Activated T-helper 17 cell treated with anti-CD3 and anti-CD28 coated beads, Interleukin-2, amount 50 U/mL, for 72 hours (primary cell): ENCODE measurements at regions not wholly inside any gene's neighbourhood (a gene's known extent, or its start where the extent isn't known, plus 50 kb on each side); places are given as distances from the start of the nearest gene placed in this dataset.

Source experiments
- ATAC-seq: fragments of 150-1000 bp; cut with Tn5 transposase; replicated peaks from 2 replicates; pipeline ENCODE4 v1.10.0; 2021; ENCODE audit warnings: mild to moderate bottlenecking, moderate library complexity
- H3K27ac Mint-ChIP-seq: one replicate; pipeline ENCODE4 v1.8.0; 2022; ENCODE audit warnings: mixed read lengths
- H3K27me3 Mint-ChIP-seq: one replicate; pipeline ENCODE4 v1.8.0; 2022; ENCODE audit warnings: mixed read lengths
- H3K36me3 Mint-ChIP-seq: one replicate; pipeline ENCODE4 v1.8.0; 2022; ENCODE audit warnings: low read depth, mild to moderate bottlenecking, mixed read lengths
- H3K4me1 Mint-ChIP-seq: one replicate; pipeline ENCODE4 v1.8.0; 2022; ENCODE audit warnings: mixed read lengths
- H3K4me3 Mint-ChIP-seq: one replicate; pipeline ENCODE4 v1.8.0; 2022; ENCODE audit warnings: mild to moderate bottlenecking, mixed read lengths
- H3K9me3 Mint-ChIP-seq: one replicate; pipeline ENCODE4 v1.8.0; 2022; ENCODE audit warnings: mixed read lengths

DNA sequence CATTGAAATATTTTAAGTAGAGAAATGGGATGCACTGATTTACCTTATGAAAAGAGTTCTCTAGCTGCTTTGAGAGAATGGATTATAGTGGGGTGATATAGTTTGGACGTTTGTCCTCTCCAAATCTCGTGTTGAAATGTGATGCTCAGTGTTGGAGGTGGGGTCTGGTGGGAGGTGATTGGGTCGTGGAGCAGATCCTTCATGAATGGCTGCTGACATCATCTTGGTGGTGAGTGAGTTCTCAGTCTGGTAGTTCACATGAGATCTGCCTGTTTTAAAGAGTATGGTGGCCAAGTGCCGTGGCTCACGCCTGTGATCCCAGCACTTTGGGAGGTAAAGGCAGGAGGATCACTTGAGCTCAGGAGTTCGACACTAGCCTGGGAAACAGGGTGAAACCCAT lies 58.7 kb upstream of the SH3RF3 start:
- no peak overlapping the region for H3K4me3 Mint-ChIP-seq

DNA sequence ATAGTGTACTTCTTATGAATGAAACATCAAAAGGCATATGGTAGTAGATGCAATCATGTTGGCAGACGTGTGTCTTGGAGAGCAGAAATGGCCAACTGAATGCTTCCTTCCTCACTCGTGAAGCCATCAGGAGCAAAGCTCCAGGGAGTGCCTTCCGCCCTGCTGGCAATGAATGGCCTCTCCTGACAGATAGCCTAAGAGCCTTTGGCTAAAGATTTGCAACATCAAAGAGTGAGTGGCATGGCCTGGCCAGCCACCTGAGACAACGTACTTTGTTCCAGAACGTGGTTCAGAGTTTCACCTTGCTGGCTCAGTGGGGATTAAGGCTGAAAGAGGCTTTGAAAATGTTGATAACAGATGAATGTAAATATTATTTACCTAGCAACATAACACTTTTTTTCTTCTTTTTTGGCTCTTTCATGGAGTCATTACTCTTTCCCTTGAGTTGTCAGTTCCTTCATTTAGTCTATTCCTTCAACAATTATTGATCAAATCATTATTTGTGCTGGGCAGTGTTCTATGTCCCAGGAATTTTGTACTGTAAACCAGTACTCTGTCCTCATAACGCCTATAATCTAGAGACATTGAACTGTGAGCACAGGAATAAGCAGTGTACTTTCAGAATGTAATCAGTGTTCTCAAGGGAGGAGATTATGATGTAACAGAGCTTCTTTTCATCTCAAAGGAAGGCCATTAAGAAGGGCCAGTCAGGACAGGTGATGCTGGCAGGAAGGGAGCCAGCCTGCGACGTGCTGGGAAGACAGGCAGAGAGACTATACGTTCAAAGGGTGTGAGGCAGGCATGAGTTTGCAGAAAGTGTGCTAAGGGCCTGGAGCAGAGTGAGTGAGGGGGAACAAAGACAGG lies 59.4 kb upstream of the SH3RF3 start:
- Mint-ChIP-seq H3K4me3 (no peak overlapping the region), H3K4me1 (no peaks in the 10 kb centered on the region), H3K36me3 (no peaks in the 10 kb centered on the region), H3K27ac (no peak overlapping the region), H3K27me3 (no peaks in the 10 kb centered on the region), H3K9me3 (peaks cover 4% of the 10 kb centered on the region)
- ATAC-seq: no peak

More for the DNA sequence above, 58.7 kb upstream of the SH3RF3 start:
- Mint-ChIP-seq H3K36me3 (no peaks in the 10 kb centered on the region), H3K27ac (no peak overlapping the region), H3K27me3 (no peaks in the 10 kb centered on the region), H3K4me1 (no peaks in the 10 kb centered on the region), H3K9me3 (peaks cover 4% of the 10 kb centered on the region)
- ATAC-seq: no peak

DNA sequence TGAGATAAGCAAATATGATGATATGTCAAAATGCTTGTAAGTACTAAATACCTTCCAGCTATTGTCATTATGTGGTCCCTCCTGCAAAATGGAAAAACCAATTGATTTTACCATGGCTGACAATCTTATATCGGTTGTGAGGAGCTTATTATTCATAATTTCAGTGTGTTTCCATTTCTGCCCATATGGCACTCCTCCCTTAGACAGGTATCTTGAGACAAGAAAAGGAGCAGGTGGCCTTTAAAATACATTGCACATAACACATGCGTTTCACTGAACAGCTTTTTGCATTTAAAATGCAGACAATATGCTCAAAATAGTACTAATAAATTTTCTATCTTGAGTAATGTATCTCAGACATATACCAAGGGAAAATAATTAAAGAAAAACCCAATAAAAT lies 60.2 kb upstream of the SH3RF3 start:
- no peak overlapping the region for H3K27ac Mint-ChIP-seq
- H3K9me3 Mint-ChIP-seq: peaks cover 4% of the 10 kb centered on the region
- ATAC-seq: no peak
- no peak overlapping the region for H3K4me3 Mint-ChIP-seq
- no peaks in the 10 kb centered on the region for H3K4me1 Mint-ChIP-seq
- no peaks in the 10 kb centered on the region for H3K27me3 Mint-ChIP-seq
- no peaks in the 10 kb centered on the region for H3K36me3 Mint-ChIP-seq

DNA sequence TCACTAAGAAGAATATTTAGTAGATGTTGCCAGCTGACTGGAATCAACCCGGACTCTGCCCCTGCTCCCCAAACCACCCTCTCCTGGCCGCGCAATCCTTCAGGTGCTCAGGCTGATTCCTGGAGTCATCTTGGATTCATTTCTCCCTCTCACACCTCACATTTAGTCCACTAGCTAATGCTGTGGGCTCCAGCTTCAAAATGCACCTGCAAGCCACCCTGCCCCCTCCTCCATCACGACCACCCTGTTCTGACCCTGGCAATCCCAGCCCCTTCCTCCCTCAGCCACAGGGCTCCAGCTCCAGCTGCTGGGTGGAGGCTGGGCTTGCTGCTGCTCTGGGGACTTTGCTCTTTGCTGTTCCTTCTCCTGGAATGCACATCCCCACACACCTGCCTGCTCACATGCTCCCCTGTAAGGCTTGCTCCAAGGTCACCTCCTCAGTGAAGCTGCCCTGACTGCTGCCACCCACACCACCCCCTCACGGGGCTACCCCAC lies 61.3 kb upstream of the SH3RF3 start:
- no peaks in the 10 kb centered on the region for H3K27me3 Mint-ChIP-seq
- no peaks in the 10 kb centered on the region for H3K36me3 Mint-ChIP-seq
- no peak overlapping the region for H3K27ac Mint-ChIP-seq
- no peak for ATAC-seq
- H3K4me3 Mint-ChIP-seq: no peak overlapping the region
- H3K4me1 Mint-ChIP-seq: no peaks in the 10 kb centered on the region
- H3K9me3 Mint-ChIP-seq: peaks cover under 1% of the 10 kb centered on the region

DNA sequence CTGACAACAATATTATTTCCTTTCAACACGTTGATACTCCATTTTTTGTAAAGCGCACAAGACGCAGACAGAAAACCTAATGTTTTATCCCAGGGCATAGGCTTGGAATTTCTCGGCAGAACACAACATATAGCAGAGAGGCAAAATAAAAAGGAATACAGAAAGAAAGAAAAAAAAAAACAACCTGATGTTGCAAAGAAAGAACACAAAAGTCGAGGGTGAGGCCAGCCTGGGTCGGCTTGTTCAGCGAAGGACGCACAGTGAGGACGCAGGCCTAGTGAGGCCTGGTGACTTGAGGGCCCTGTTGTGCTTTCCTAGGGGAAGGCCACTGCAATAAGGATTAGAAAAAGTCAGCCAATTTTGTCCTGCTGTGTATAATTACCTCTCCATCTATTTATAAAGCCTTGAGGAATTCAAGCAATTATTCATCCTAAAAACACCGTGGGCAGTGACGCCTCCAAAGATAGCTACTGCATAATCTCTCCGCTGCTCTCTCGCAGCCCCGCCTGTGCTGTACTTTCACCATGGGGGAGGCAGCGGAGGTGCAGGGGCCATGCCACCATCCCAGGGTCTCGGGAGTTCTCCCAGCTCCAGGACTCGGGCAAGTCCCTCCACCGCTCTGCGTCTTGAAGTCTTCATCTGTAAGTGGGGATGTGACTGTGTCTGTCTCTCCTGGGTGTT lies 61.9 kb upstream of the SH3RF3 start:
- ATAC-seq: no peak
- Mint-ChIP-seq H3K27me3 (no peaks in the 10 kb centered on the region), H3K4me3 (no peak overlapping the region), H3K27ac (no peak overlapping the region), H3K4me1 (no peaks in the 10 kb centered on the region), H3K36me3 (no peaks in the 10 kb centered on the region), H3K9me3 (no peaks in the 10 kb centered on the region)

DNA sequence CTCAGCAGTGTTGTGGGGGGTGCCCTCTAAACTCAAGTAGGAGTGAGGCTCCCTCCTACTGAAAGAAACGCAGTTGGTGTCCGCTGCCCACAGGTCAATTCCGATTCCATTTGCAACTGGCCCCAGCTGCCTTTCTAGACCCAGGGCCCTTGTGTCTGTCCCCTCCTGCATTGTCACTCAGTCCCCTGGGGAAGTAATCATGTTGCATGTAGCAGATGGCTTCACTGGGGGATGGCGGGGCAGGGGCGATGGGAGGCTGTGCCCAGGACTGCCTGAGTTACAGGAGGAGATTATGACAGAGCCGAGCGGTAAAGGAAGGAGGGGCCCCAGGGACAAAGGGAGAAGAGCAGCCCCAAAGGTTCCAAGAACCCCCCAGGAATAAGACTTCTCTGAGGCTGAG lies 62.5 kb upstream of the SH3RF3 start:
- Mint-ChIP-seq H3K27ac (no peak overlapping the region), H3K27me3 (no peaks in the 10 kb centered on the region), H3K9me3 (no peaks in the 10 kb centered on the region), H3K4me3 (no peak overlapping the region), H3K4me1 (no peaks in the 10 kb centered on the region), H3K36me3 (no peaks in the 10 kb centered on the region)
- ATAC-seq: no peak

DNA sequence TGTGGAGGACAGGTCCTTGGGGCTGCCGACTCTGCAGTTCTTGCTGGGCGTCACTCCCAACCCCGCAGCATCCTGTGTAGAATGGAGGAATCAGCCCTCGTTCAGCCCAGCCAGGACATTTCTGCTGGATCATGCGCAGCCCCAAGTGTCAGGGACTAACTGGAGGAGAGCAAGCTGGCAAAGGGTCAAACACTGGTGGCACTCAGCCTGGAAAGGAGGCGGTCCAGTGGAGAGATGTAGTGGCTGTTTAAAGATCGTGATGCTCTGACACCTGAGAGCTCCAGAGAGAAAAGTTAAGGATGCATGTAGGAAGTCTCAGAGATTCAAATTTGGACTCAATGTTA lies 63.6 kb upstream of the SH3RF3 start:
- H3K4me3 Mint-ChIP-seq: no peak overlapping the region
- H3K27ac Mint-ChIP-seq: no peak overlapping the region
- H3K9me3 Mint-ChIP-seq: no peaks in the 10 kb centered on the region
- no peaks in the 10 kb centered on the region for H3K4me1 Mint-ChIP-seq
- no peaks in the 10 kb centered on the region for H3K36me3 Mint-ChIP-seq
- H3K27me3 Mint-ChIP-seq: no peaks in the 10 kb centered on the region
- no peak for ATAC-seq

DNA sequence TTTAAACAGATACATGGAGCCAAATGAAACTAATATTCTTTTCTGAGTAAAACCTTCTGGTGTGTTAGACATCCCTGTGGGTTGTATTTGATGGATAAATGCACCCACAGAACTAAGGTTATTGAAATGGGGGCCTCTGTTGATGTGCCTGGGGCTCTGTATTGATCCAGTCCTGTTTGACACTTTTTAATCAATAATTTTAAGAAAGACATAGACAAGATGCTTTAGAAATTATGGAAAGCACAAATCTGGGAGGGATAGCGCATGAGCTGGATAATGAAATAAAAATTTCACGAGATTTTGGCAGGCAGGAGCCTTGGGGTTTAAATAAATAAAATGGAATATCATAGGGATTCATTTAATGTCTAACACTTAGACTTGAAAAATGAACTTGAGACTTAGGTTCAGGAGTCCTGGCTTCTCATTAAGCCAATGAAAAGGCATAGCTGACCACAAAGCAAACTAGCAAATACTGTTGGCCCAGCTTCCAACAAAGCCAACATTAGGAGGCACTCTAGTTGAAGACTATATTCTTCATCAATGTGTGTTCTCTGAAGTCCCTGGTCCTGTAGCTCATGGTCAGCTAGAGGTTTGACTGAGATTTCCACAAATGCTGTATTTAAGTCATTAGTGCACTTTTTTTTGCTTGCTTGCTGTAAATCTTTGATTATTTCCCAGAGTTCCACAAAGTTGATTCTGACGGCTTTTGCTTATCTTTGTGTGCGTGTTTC lies 64.2 kb upstream of the SH3RF3 start:
- H3K4me3 Mint-ChIP-seq: no peak overlapping the region
- ATAC-seq: no peak

DNA sequence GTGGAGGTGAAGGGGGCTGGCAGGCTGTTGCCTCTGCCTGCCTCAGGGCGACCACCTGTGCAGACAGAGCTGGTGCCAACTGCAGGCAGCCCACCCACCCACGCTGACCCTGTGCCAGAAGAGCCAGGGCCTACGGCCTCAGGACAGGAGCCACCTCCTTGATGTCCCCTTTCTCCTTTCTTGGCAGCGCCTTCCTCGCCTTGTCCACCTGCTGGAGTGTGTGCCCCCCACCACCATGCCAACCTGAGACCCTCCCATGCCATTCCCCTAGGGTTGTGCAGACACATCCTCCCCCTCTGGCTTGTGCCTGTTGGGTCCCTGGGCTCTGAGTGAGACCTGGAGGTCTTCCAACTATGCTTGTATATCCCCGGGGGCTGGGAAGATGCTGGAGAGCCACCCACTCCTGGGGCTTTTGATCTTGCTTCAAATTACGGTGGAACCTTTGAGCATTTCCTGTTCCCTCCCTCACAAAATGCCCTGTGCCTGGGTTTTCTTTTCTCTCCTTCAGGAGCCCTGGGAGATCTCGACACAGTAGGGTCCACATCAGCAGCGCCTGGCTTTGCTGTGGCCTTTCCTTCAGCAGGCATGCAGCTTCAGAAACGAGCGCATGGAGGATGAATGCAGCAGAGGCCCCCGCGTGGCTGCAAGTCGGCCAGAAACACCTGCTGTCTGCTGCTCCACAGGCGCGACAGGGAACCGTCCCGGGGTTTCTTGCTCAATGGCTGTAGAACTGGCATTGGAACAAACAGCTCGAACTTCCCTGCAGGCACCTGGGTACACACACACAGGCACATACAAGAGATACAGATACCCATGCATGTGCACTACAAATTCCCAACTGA lies 65.9 kb upstream of the SH3RF3 start:
- Mint-ChIP-seq H3K4me1 (no peaks in the 10 kb centered on the region), H3K27me3 (no peaks in the 10 kb centered on the region), H3K4me3 (no peak overlapping the region), H3K36me3 (no peaks in the 10 kb centered on the region), H3K27ac (no peak overlapping the region), H3K9me3 (no peaks in the 10 kb centered on the region)
- ATAC-seq: no peak

More for the DNA sequence above, 64.2 kb upstream of the SH3RF3 start:
- H3K27ac Mint-ChIP-seq: no peak overlapping the region
- no peaks in the 10 kb centered on the region for H3K27me3 Mint-ChIP-seq
- no peaks in the 10 kb centered on the region for H3K9me3 Mint-ChIP-seq
- H3K4me1 Mint-ChIP-seq: no peaks in the 10 kb centered on the region
- H3K36me3 Mint-ChIP-seq: no peaks in the 10 kb centered on the region

DNA sequence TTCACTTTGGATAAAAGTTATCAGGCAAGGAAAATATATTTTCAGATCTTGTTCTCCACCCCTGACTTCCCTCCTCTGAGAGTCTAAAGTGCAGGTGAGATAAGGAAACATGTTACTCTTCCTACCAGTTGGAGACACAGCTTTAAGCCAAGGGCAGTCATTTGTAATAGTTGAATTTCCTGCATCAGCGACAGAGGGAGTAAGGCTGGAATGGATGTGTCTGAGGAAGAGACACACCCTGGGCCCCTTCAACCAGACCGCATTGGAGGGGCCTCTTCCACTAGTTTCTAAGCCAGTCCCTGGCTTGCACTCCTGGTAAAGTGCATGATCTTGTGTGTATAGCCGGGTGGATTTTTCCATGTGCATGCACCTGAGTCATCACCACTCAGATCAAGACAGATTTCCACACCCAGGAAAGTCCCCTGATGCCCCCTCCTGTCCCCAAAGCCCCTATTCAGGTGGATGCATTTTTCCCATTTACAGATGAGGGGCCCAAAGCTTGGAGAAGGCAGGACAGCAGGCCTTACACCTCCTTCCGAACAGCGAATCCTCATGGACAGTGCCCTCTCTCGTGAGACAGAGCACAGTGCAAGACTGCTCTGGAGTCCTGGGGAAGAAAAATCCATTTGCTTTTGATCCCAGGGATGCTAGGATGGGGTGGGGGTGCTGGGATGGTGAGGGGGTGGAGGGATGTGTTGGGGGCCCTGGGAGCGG lies 66.7 kb upstream of the SH3RF3 start:
- ATAC-seq: no peak
- H3K36me3 Mint-ChIP-seq: no peaks in the 10 kb centered on the region
- H3K27ac Mint-ChIP-seq: no peak overlapping the region
- no peaks in the 10 kb centered on the region for H3K27me3 Mint-ChIP-seq
- no peaks in the 10 kb centered on the region for H3K9me3 Mint-ChIP-seq
- H3K4me3 Mint-ChIP-seq: no peak overlapping the region
- H3K4me1 Mint-ChIP-seq: no peaks in the 10 kb centered on the region

DNA sequence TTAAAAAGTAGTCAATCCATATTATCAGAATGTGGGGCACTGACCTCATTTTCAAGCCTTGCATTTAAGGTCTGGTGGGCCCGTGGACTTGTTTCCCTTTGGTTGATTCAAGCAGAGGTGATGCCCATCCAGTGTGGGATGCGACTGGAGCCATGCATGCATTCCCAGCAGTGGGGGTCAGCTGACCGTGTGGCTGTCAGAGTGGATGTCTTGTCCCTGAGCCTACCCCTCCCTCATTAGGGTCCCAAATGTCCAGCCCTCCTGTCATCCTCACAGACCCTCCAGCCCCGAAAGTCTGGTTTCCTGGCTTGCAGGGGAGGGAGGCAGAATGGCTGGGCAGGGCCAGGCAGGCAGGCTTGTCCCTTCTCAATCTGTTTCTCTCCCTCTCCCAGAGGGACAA lies 67.3 kb upstream of the SH3RF3 start:
- Mint-ChIP-seq H3K27me3 (no peaks in the 10 kb centered on the region), H3K4me1 (no peaks in the 10 kb centered on the region), H3K36me3 (no peaks in the 10 kb centered on the region), H3K4me3 (no peak overlapping the region), H3K27ac (no peak overlapping the region), H3K9me3 (no peaks in the 10 kb centered on the region)
- ATAC-seq: no peak

DNA sequence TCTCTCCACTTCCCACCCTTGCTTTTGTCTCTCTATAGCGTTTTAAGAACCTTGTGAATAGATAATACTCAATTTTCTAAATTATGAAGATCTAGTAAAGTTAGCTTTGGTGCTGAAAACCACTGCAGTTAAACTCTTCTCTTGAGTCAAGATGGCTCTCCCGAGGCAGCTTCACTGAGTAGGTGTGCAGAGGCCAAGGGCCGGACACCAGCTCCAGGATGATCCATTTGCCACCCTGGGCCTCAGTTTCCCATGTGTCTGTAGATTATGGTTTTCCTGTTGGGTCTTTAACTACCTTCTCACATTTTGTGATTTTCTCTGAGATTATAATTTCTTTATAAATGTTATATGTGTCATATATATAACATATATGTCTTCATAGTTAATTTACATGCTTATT lies 68.5 kb upstream of the SH3RF3 start:
- no peaks in the 10 kb centered on the region for H3K4me1 Mint-ChIP-seq
- no peaks in the 10 kb centered on the region for H3K27me3 Mint-ChIP-seq
- H3K9me3 Mint-ChIP-seq: no peaks in the 10 kb centered on the region
- H3K4me3 Mint-ChIP-seq: no peak overlapping the region
- H3K27ac Mint-ChIP-seq: no peak overlapping the region
- ATAC-seq: no peak
- H3K36me3 Mint-ChIP-seq: no peaks in the 10 kb centered on the region

DNA sequence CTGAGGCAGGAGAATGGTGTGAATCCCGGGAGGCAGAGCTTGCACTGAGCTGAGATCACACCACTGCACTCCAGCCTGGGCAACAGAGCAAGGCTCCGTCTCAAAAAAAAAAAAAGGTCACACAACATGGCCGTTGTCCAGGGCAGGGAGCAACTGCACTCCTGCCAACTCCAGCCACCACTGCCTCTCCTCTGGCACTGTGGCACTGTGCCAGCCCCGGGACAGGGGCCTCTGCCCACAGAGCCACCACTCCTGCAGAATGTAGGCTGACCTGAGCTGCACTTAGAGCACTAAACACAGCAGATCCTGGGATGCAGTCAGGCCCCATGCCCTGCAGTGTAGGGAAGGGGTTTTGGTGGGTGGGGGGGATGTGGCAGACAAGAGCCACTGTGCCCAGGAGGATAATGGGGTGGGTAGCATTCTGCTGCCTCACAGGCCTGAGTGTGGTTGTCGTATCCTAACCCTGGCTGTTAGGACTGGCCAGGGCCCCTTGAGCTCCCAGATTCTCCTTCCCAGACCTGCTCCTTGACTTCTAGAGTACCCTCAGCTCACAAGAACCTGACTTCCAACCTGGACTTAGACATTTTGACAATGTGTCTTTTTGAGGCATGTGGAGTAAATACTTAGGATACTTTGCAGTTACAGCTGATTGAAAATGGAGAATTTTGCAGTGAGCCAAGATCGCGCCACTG lies 69.4 kb upstream of the SH3RF3 start:
- H3K36me3 Mint-ChIP-seq: no peaks in the 10 kb centered on the region
- H3K4me3 Mint-ChIP-seq: no peak overlapping the region
- no peak overlapping the region for H3K27ac Mint-ChIP-seq
- no peaks in the 10 kb centered on the region for H3K9me3 Mint-ChIP-seq
- no peaks in the 10 kb centered on the region for H3K27me3 Mint-ChIP-seq
- ATAC-seq: no peak
- no peaks in the 10 kb centered on the region for H3K4me1 Mint-ChIP-seq
